PC-9 (cell line): ENCODE measurements at regions not wholly inside any gene's neighbourhood (a gene's known extent, or its start where the extent isn't known, plus 50 kb on each side); places are given as distances from the start of the nearest gene placed in this dataset.

Experiments used
- EZH2 ChIP-seq: fragments of 200-600 bp; sonication (generic); IDR thresholded peaks from 2 replicates; pipeline ENCODE4 v1.8.0; 2017; ENCODE audit warnings: antibody characterized with exemption, low read depth
- TF ChIP-seq, protein P1 (sequence below): fragments of 200-600 bp; sonication (generic); conservative IDR thresholded peaks from 2 replicates; pipeline ENCODE4 v1.6.1; 2017; ENCODE audit warnings: mixed run types, antibody characterized with exemption, mild to moderate bottlenecking, moderate library complexity

GRCh38 chr12:17264603-17265002 is 658.6 kb upstream of the LMO3 start:
- TF ChIP-seq, protein P1, sequence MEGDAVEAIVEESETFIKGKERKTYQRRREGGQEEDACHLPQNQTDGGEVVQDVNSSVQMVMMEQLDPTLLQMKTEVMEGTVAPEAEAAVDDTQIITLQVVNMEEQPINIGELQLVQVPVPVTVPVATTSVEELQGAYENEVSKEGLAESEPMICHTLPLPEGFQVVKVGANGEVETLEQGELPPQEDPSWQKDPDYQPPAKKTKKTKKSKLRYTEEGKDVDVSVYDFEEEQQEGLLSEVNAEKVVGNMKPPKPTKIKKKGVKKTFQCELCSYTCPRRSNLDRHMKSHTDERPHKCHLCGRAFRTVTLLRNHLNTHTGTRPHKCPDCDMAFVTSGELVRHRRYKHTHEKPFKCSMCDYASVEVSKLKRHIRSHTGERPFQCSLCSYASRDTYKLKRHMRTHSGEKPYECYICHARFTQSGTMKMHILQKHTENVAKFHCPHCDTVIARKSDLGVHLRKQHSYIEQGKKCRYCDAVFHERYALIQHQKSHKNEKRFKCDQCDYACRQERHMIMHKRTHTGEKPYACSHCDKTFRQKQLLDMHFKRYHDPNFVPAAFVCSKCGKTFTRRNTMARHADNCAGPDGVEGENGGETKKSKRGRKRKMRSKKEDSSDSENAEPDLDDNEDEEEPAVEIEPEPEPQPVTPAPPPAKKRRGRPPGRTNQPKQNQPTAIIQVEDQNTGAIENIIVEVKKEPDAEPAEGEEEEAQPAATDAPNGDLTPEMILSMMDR, result no peak
- TF ChIP-seq EZH2, result no peak
